SK-N-SH treated with all-trans-retinoic acid at 6 μM for 48 hours (cell line): ENCODE measurements at regions not wholly inside any gene's neighbourhood (a gene's known extent, or its start where the extent isn't known, plus 50 kb on each side); places are given as distances from the start of the nearest gene placed in this dataset.

Experiments
- ATAC-seq: fragments of 200-7000 bp; cut with Tn5 transposase; 3 replicates; pipeline ENCODE4 v1.9.1; 2020; ENCODE audit warnings: mild to moderate bottlenecking, moderate library complexity
- ARNTL ChIP-seq: fragments of 450-650 bp; formaldehyde crosslinking; IDR thresholded peaks from 2 replicates; pipeline ENCODE4 v1.5.0; 2020; ENCODE audit warnings: low read depth, mild to moderate bottlenecking, moderate library complexity, borderline replicate concordance
- BACH2 ChIP-seq: fragments of 250-450 bp; sonication (Bioruptor Pico); IDR thresholded peaks from 2 replicates; pipeline ENCODE4 v1.9.0; 2021; ENCODE audit warnings: mild to moderate bottlenecking, borderline replicate concordance
- CREB5 ChIP-seq: fragments of 250-450 bp; sonication (Bioruptor Pico); IDR thresholded peaks from 2 replicates; pipeline ENCODE4 v1.5.1; 2020; ENCODE audit warnings: low read depth, mild to moderate bottlenecking, moderate library complexity
- CSRNP3 ChIP-seq: fragments of 250-450 bp; sonication (Bioruptor Pico); IDR thresholded peaks from 2 replicates; pipeline ENCODE4 v1.5.1; 2021; ENCODE audit warnings: mild to moderate bottlenecking, moderate library complexity
- ESRRG ChIP-seq: fragments of 250-450 bp; sonication (Bioruptor Pico); IDR thresholded peaks from 2 replicates; pipeline ENCODE4 v1.6.1; 2021; ENCODE audit warnings: mild to moderate bottlenecking
- ISL1 ChIP-seq: fragments of 250-450 bp; sonication (Bioruptor Pico); IDR thresholded peaks from 2 replicates; pipeline ENCODE4 v2.1.2; 2022; ENCODE audit warnings: mild to moderate bottlenecking, moderate library complexity
- OSR1 ChIP-seq: fragments of 250-450 bp; sonication (Bioruptor Pico); IDR thresholded peaks from 2 replicates; pipeline ENCODE4 v1.8.0; 2022; ENCODE audit warnings: moderate library complexity, mild to moderate bottlenecking, inconsistent platforms
- PATZ1 ChIP-seq: fragments of 250-450 bp; sonication (Bioruptor Pico); IDR thresholded peaks from 2 replicates; pipeline ENCODE4 v1.8.0; 2020; ENCODE audit warnings: mild to moderate bottlenecking, moderate library complexity, borderline replicate concordance
- PPARA ChIP-seq: fragments of 250-450 bp; sonication (Bioruptor Pico); IDR thresholded peaks from 2 replicates; pipeline ENCODE4 v1.5.0; 2020; ENCODE audit warnings: mild to moderate bottlenecking, borderline replicate concordance
- RARB ChIP-seq: fragments of 250-450 bp; sonication (Bioruptor Pico); IDR thresholded peaks from 2 replicates; pipeline ENCODE4 v1.8.0; 2021; ENCODE audit warnings: mild to moderate bottlenecking, moderate library complexity
- SNAI2 ChIP-seq: fragments of 250-450 bp; sonication (Bioruptor Pico); IDR thresholded peaks from 2 replicates; pipeline ENCODE4 v1.5.0; 2020; ENCODE audit warnings: mild to moderate bottlenecking, moderate library complexity
- TCF4 ChIP-seq: fragments of 250-450 bp; sonication (Bioruptor Pico); IDR thresholded peaks from 2 replicates; pipeline ENCODE4 v1.8.0; 2021; ENCODE audit warnings: mild to moderate bottlenecking, moderate library complexity, borderline replicate concordance
- TSHZ2 ChIP-seq: fragments of 250-450 bp; sonication (Bioruptor Pico); IDR thresholded peaks from 2 replicates; pipeline ENCODE4 v1.5.0; 2020; ENCODE audit warnings: mild to moderate bottlenecking, moderate library complexity
- ZC3H10 ChIP-seq: fragments of 250-450 bp; sonication (Bioruptor Pico); IDR thresholded peaks from 2 replicates; pipeline ENCODE4 v1.5.1; 2021; ENCODE audit warnings: mild to moderate bottlenecking, moderate library complexity
- ZFP3 ChIP-seq: fragments of 250-450 bp; sonication (Bioruptor Pico); IDR thresholded peaks from 2 replicates; pipeline ENCODE4 v1.5.0; 2020; ENCODE audit warnings: mild to moderate bottlenecking, moderate library complexity
- ZFP30 ChIP-seq: fragments of 450-650 bp; formaldehyde crosslinking; IDR thresholded peaks from 2 replicates; pipeline ENCODE4 v1.5.0; 2022; ENCODE audit warnings: mild to moderate bottlenecking, moderate library complexity
- ZNF70 ChIP-seq: fragments of 450-650 bp; formaldehyde crosslinking; IDR thresholded peaks from 2 replicates; pipeline ENCODE4 v1.5.0; 2020; ENCODE audit warnings: mild to moderate bottlenecking, moderate library complexity
- ZNF8 ChIP-seq: fragments of 450-650 bp; formaldehyde crosslinking; IDR thresholded peaks from 2 replicates; pipeline ENCODE4 v1.5.0; 2020; ENCODE audit warnings: mild to moderate bottlenecking, moderate library complexity

- no peak for ATAC-seq
- TF ChIP-seq ZC3H10 (CRISPR knock-in tag) (no peak), CSRNP3 (CRISPR knock-in tag) (no peak), ZNF8 (no peak), CREB5 (CRISPR knock-in tag) (no peak), ZFP30 (CRISPR knock-in tag) (no peak), ARNTL (CRISPR knock-in tag) (no peak), PATZ1 (CRISPR knock-in tag) (no peak), SNAI2 (no peak), OSR1 (no peak), ZNF70 (no peak), TSHZ2 (no peak), TCF4 (CRISPR knock-in tag) (no peak), ISL1 (CRISPR knock-in tag) (no peak), BACH2 (CRISPR knock-in tag) (no peak)
- TF ChIP-seq, all 23 proteins: peak for 0
Observed at GRCh38 chr11:50174975-50175374, 142.3 kb downstream of the OR4C45 start.

GRCh38 chr11:50178737-50179136 is 146.1 kb downstream of the OR4C45 start:
- TF ChIP-seq RARB (CRISPR knock-in tag) (no peak), ARNTL (CRISPR knock-in tag) (no peak), ZFP3 (CRISPR knock-in tag) (no peak), TCF4 (CRISPR knock-in tag) (no peak), CREB5 (CRISPR knock-in tag) (no peak), ZNF70 (no peak), TSHZ2 (no peak), ZC3H10 (CRISPR knock-in tag) (no peak), PPARA (no peak)
- ATAC-seq: no peak

GRCh38 chr11:50181334-50181733 is 148.7 kb downstream of the OR4C45 start:
- no peak for ATAC-seq
- TF ChIP-seq PPARA: no peak
- TF ChIP-seq ARNTL (CRISPR knock-in tag): no peak
- no peak for TF ChIP-seq ESRRG
